ENCODE measurements at regions not wholly inside any gene's neighbourhood (a gene's known extent, or its start where the extent isn't known, plus 50 kb on each side); places are given as distances from the start of the nearest gene placed in this dataset.

- H3K9me3 ChIP-seq (ENCODE audit: control extremely low read depth in 1 of 3, control insufficient read depth in 2 of 3, insufficient read depth in 1 of 3, low read length in 2 of 3), result peaks cover 0 to 14% (median 6%) of the 10 kb centered on the region in 3 donors
- no peaks in the 10 kb centered on the region for H3K79me2 ChIP-seq (ENCODE audit: control insufficient read depth, insufficient read depth, low read length)
- H3K9me3 Mint-ChIP-seq (ENCODE audit: insufficient read depth), result peaks cover 5% of the 10 kb centered on the region
- CTCF ChIA-PET, result no interaction called here
- 100% methylated on average over 1 of the region's 1 CpG for WGBS (ENCODE audit: insufficient coverage)
- H3K27ac Mint-ChIP-seq, result no peak overlapping the region
- H3K4me3 ChIP-seq (ENCODE audit: control extremely low read depth in 1 of 5, extremely low read depth in 1 of 5, insufficient read depth in 1 of 5, low read depth in 2 of 5, low read length in 4 of 5), result no peak overlapping the region
- H3K4me3 Mint-ChIP-seq, result no peak overlapping the region
- no peaks in the 10 kb centered on the region for H3K4me1 Mint-ChIP-seq
- no peak overlapping the region for H3K27ac ChIP-seq (ENCODE audit: low read length in 2 of 2)
- TF ChIP-seq, protein P1, sequence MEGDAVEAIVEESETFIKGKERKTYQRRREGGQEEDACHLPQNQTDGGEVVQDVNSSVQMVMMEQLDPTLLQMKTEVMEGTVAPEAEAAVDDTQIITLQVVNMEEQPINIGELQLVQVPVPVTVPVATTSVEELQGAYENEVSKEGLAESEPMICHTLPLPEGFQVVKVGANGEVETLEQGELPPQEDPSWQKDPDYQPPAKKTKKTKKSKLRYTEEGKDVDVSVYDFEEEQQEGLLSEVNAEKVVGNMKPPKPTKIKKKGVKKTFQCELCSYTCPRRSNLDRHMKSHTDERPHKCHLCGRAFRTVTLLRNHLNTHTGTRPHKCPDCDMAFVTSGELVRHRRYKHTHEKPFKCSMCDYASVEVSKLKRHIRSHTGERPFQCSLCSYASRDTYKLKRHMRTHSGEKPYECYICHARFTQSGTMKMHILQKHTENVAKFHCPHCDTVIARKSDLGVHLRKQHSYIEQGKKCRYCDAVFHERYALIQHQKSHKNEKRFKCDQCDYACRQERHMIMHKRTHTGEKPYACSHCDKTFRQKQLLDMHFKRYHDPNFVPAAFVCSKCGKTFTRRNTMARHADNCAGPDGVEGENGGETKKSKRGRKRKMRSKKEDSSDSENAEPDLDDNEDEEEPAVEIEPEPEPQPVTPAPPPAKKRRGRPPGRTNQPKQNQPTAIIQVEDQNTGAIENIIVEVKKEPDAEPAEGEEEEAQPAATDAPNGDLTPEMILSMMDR (IDR thresholded peaks at IDR 0.05), result no peak
- no peak for TF ChIP-seq EZH2 (IDR thresholded peaks at IDR 0.05; ENCODE audit: borderline replicate concordance, insufficient read depth, low read depth, low read length, poor library complexity, severe bottlenecking)
- no peaks in the 10 kb centered on the region for H3K27me3 ChIP-seq (replicated peaks in 1 of 4; ENCODE audit: control extremely low read depth in 1 of 4, control insufficient read depth in 3 of 4, insufficient read depth in 4 of 4, low read length in 3 of 4)
- H3K4me2 ChIP-seq (replicated peaks; ENCODE audit: low read depth, low read length, poor library complexity, severe bottlenecking), result no peak overlapping the region
- no peaks in the 10 kb centered on the region for H3K27me3 Mint-ChIP-seq
- no peak overlapping the region for H3K9ac ChIP-seq (ENCODE audit: low read length)
- intact Hi-C loops (cut with micrococcal nuclease), result no loop called here
- POLR2A ChIA-PET, result no interaction called here
- no peaks in the 10 kb centered on the region for H3K4me1 ChIP-seq (ENCODE audit: control insufficient read depth in 2 of 2, insufficient read depth in 2 of 2, low read length in 2 of 2)
- DNase-seq (no peak), ATAC-seq (ENCODE audit: low read depth) (no peak)
- no peaks in the 10 kb centered on the region for H3K36me3 ChIP-seq (replicated peaks in 1 of 2; ENCODE audit: control extremely low read depth in 1 of 2, control insufficient read depth in 1 of 2, extremely low read depth in 1 of 2, insufficient read depth in 2 of 2, low read length in 1 of 2)
- no peaks in the 10 kb centered on the region for H4K20me1 ChIP-seq (ENCODE audit: control insufficient read depth, insufficient read depth, low read length, poor library complexity, severe bottlenecking)
- no peak overlapping the region for H2AFZ ChIP-seq (ENCODE audit: insufficient read depth, low read depth, low read length, poor library complexity, severe bottlenecking)
These were observed 570.9 kb upstream of the GRIN3A start for GRCh38 chr9:102309379-102309778.

- H3K27me3 Mint-ChIP-seq, result no peaks in the 10 kb centered on the region
- DNase-seq, result no peak
- no peaks in the 10 kb centered on the region for H3K9me3 ChIP-seq (ENCODE audit: control extremely low read depth in 1 of 3, control insufficient read depth in 2 of 3, insufficient read depth in 1 of 3, low read length in 2 of 3)
- ChIA-PET CTCF (no interaction called here), POLR2A (no interaction called here)
- no peaks in the 10 kb centered on the region for H3K9me3 Mint-ChIP-seq (ENCODE audit: insufficient read depth)
- no peak overlapping the region for H2AFZ ChIP-seq (ENCODE audit: insufficient read depth, low read depth, low read length, poor library complexity, severe bottlenecking)
- H3K27ac Mint-ChIP-seq, result no peak overlapping the region
- intact Hi-C loops (cut with micrococcal nuclease), result no loop called here
- no peaks in the 10 kb centered on the region for H3K4me1 ChIP-seq (ENCODE audit: control insufficient read depth in 2 of 2, insufficient read depth in 2 of 2, low read length in 2 of 2)
- WGBS (ENCODE audit: insufficient coverage), result no CpG with 5 or more reads among the region's 3 CpGs
- no peaks in the 10 kb centered on the region for H3K4me1 Mint-ChIP-seq
- H3K79me2 ChIP-seq (ENCODE audit: control insufficient read depth, insufficient read depth, low read length), result no peaks in the 10 kb centered on the region
- H3K27me3 ChIP-seq (replicated peaks in 1 of 4; ENCODE audit: control extremely low read depth in 1 of 4, control insufficient read depth in 3 of 4, insufficient read depth in 4 of 4, low read length in 3 of 4), result no peaks in the 10 kb centered on the region
- H4K20me1 ChIP-seq (ENCODE audit: control insufficient read depth, insufficient read depth, low read length, poor library complexity, severe bottlenecking), result no peaks in the 10 kb centered on the region
- no peak for ATAC-seq (ENCODE audit: low read depth)
- no peak overlapping the region for H3K4me3 ChIP-seq (ENCODE audit: control extremely low read depth in 1 of 5, extremely low read depth in 1 of 5, insufficient read depth in 1 of 5, low read depth in 2 of 5, low read length in 4 of 5)
- H3K27ac ChIP-seq (ENCODE audit: low read length in 2 of 2), result no peak overlapping the region
- TF ChIP-seq EZH2 (IDR thresholded peaks at IDR 0.05; ENCODE audit: borderline replicate concordance, insufficient read depth, low read depth, low read length, poor library complexity, severe bottlenecking), result no peak
- TF ChIP-seq, protein P1 (IDR thresholded peaks at IDR 0.05), result no peak
- H3K36me3 ChIP-seq (replicated peaks in 1 of 2; ENCODE audit: control extremely low read depth in 1 of 2, control insufficient read depth in 1 of 2, extremely low read depth in 1 of 2, insufficient read depth in 2 of 2, low read length in 1 of 2), result no peaks in the 10 kb centered on the region
- H3K4me2 ChIP-seq (replicated peaks; ENCODE audit: low read depth, low read length, poor library complexity, severe bottlenecking), result no peak overlapping the region
- H3K4me3 Mint-ChIP-seq, result no peak overlapping the region
- H3K9ac ChIP-seq (ENCODE audit: low read length), result no peak overlapping the region
These were observed 556.7 kb upstream of the GRIN3A start for GRCh38 chr9:102295188-102295587.

Measured in B cell (primary cell).